ENCODE measurements at regions not wholly inside any gene's neighbourhood (a gene's known extent, or its start where the extent isn't known, plus 50 kb on each side); places are given as distances from the start of the nearest gene placed in this dataset.

GRCh38 chr12:29940811-29941210, 157.1 kb upstream of the TMTC1 start:
- no peak for TF ChIP-seq CTCF (IDR thresholded peaks at IDR 0.05; ENCODE audit: extremely low read depth, missing control alignments)
- DNase-seq (ENCODE audit: low spot score): no peak

- DNase-seq (ENCODE audit: low spot score): no peak
- no peak for TF ChIP-seq CTCF (IDR thresholded peaks at IDR 0.05; ENCODE audit: extremely low read depth, missing control alignments)
These were observed 146.8 kb upstream of the TMTC1 start for GRCh38 chr12:29930503-29930902.

GRCh38 chr12:29929295-29929694, 145.6 kb upstream of the TMTC1 start:
- no peak for DNase-seq (ENCODE audit: low spot score)
- no peak for TF ChIP-seq CTCF (IDR thresholded peaks at IDR 0.05; ENCODE audit: extremely low read depth, missing control alignments)

GRCh38 chr12:29921307-29921706, 137.6 kb upstream of the TMTC1 start:
- no peak for DNase-seq (ENCODE audit: low spot score)
- no peak for TF ChIP-seq CTCF (IDR thresholded peaks at IDR 0.05; ENCODE audit: extremely low read depth, missing control alignments)

GRCh38 chr12:29908157-29908556, 124.4 kb upstream of the TMTC1 start:
- DNase-seq (ENCODE audit: low spot score): no peak
- no peak for TF ChIP-seq CTCF (IDR thresholded peaks at IDR 0.05; ENCODE audit: extremely low read depth, missing control alignments)

GRCh38 chr12:29907461-29907860, 123.7 kb upstream of the TMTC1 start:
- no peak for DNase-seq (ENCODE audit: low spot score)
- no peak for TF ChIP-seq CTCF (IDR thresholded peaks at IDR 0.05; ENCODE audit: extremely low read depth, missing control alignments)

GRCh38 chr12:29902043-29902442, 118.3 kb upstream of the TMTC1 start:
- TF ChIP-seq CTCF (IDR thresholded peaks at IDR 0.05; ENCODE audit: extremely low read depth, missing control alignments): no peak
- DNase-seq (ENCODE audit: low spot score): no peak

Measured in GM20000 (cell line).